Transverse colon (tissue), 4 donors: ENCODE measurements at regions not wholly inside any gene's neighbourhood (a gene's known extent, or its start where the extent isn't known, plus 50 kb on each side); places are given as distances from the start of the nearest gene placed in this dataset.

ENCODE experiments used
- POLR2A ChIP-seq: fragments of 450-650 bp; IDR thresholded peaks from one replicate; pipeline ENCODE4 v1.6.1; 2016; ENCODE audit warnings: antibody characterized with exemption, mild to moderate bottlenecking, moderate library complexity
- POLR2AphosphoS5 ChIP-seq, 3 donors: sonication (generic); formaldehyde crosslinking; IDR thresholded peaks; one replicate each; pipeline ENCODE4 v1.6.1; 2016; ENCODE audit warnings: antibody characterized with exemption in 3 of 3
- TF ChIP-seq, protein P1 (sequence below), 5 experiments: fragments of 200-600 bp in 3 of 5; fragments of 450-650 bp in 2 of 5; sonication (generic) in 3 of 5; IDR thresholded peaks; 1 replicate in 2 of 5; 2 replicates in 3 of 5; pipeline ENCODE4 v1.5.1; 2016 to 2017; ENCODE audit warnings: antibody characterized with exemption in 5 of 5, inconsistent platforms in 3 of 5, mild to moderate bottlenecking in 2 of 5, moderate library complexity in 1 of 5

DNA sequence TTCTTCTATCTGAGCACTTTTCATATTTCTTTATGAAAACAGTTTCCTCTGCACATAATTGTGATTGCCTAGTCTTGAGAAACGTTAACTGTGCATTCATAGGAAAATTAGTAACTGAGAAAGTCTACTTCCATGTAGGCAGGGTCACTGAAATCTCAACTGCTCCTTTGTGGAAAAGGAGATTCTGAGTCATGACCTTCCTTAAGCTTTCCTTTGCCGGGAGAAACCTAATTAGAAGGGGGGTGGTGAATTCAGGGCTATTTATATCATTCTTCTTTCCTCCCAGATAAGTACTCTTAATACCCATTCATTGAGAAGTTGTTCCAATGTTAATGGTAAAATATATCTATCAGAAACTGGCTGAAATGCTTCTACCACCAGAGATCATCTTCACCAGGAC, 751.0 kb upstream of the TMEM132C start:
- TF ChIP-seq, protein P1, sequence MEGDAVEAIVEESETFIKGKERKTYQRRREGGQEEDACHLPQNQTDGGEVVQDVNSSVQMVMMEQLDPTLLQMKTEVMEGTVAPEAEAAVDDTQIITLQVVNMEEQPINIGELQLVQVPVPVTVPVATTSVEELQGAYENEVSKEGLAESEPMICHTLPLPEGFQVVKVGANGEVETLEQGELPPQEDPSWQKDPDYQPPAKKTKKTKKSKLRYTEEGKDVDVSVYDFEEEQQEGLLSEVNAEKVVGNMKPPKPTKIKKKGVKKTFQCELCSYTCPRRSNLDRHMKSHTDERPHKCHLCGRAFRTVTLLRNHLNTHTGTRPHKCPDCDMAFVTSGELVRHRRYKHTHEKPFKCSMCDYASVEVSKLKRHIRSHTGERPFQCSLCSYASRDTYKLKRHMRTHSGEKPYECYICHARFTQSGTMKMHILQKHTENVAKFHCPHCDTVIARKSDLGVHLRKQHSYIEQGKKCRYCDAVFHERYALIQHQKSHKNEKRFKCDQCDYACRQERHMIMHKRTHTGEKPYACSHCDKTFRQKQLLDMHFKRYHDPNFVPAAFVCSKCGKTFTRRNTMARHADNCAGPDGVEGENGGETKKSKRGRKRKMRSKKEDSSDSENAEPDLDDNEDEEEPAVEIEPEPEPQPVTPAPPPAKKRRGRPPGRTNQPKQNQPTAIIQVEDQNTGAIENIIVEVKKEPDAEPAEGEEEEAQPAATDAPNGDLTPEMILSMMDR (IDR thresholded peaks at IDR 0.05), result no peak
- no peak for TF ChIP-seq POLR2AphosphoS5 (IDR thresholded peaks at IDR 0.05)
- no peak for TF ChIP-seq POLR2A
